ENCODE measurements at regions not wholly inside any gene's neighbourhood (a gene's known extent, or its start where the extent isn't known, plus 50 kb on each side); places are given as distances from the start of the nearest gene placed in this dataset.

- TF ChIP-seq CTCF (conservative IDR thresholded peaks at IDR 0.05; ENCODE audit: low read depth, low read length): no peak
- TF ChIP-seq EZH2 (IDR thresholded peaks at IDR 0.05; ENCODE audit: low read length, unreplicated experiment): no peak
- no peak for TF ChIP-seq EZH2phosphoT487 (IDR thresholded peaks at IDR 0.05; ENCODE audit: borderline replicate concordance, low read length)
Measured at GRCh38 chr5:115423051-115423450, 121.5 kb downstream of the FEM1C start.
